Mammary epithelial cell (primary cell): ENCODE measurements at regions not wholly inside any gene's neighbourhood (a gene's known extent, or its start where the extent isn't known, plus 50 kb on each side); places are given as distances from the start of the nearest gene placed in this dataset.

Source experiments
- CTCF ChIP-seq, 2 donors: IDR thresholded peaks in 1 of 2; conservative IDR thresholded peaks in 1 of 2; 2 replicates each; pipeline ENCODE4 v1.5.1; 2011 to 2012; ENCODE audit warnings: inconsistent platforms in 2 of 2, low read length in 2 of 2, mild to moderate bottlenecking in 2 of 2, control low read depth in 1 of 2, low read depth in 1 of 2; ENCODE audit not compliant: insufficient read depth in 1 of 2; ENCODE audit errors: extremely low read depth in 1 of 2
- EZH2 ChIP-seq: IDR thresholded peaks from 2 replicates; pipeline ENCODE4 v1.6.1; 2012; ENCODE audit warnings: low read length, inconsistent platforms, borderline replicate concordance

- TF ChIP-seq CTCF (conservative IDR thresholded peaks at IDR 0.05 in 1 of 2, IDR thresholded peaks at IDR 0.05 in 1 of 2; ENCODE audit: extremely low read depth in 1 of 2, insufficient read depth in 1 of 2, low read depth in 1 of 2, low read length in 2 of 2) (no peak), EZH2 (no peak)
These were observed 924.8 kb downstream of the DNAH5 start for GRCh38 chr5:13019729-13020128.
